ENCODE measurements at regions not wholly inside any gene's neighbourhood (a gene's known extent, or its start where the extent isn't known, plus 50 kb on each side); places are given as distances from the start of the nearest gene placed in this dataset.

DNA sequence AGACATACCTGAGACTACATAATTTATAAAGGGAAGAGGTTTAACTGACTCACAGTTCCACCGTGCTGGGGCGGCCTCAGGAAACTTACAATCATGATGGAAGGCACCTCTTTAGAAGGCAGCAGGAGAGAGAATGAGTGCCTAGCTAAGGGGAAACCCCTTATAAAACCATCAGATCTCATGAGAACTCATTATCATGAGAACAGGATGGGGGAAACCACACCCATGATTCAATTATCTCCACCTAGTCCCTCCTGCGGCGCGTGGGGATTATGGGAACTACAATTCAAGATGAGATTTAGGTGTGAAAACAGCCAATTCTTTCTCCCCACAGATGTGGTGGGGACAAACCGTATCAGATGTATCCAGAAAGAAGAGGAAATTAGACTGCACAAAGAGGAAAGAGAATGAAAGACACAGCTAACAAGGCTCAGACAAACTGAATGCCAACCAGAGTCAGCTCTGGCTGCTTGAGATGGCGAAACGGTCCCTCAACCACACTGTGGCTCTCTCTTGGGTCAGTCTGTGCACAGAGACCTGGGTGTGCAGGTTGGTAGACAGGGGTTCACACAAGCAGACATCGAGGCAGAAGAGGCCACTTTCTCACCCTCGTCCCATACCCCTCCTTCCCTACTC lies 375.6 kb downstream of the SFMBT2 start:
- H3K4me3 ChIP-seq (ENCODE audit: low read length) = no peak overlapping the region
- no peak overlapping the region for H3K9ac ChIP-seq (ENCODE audit: low read length)
- H3K27ac ChIP-seq (ENCODE audit: low read depth, low read length) = no peak overlapping the region
- no peaks in the 10 kb centered on the region for H3K36me3 ChIP-seq (ENCODE audit: control insufficient read depth, insufficient read depth, low read length)
- no peaks in the 10 kb centered on the region for H3K4me1 ChIP-seq (ENCODE audit: control insufficient read depth, insufficient read depth, low read length)
- H3K27me3 ChIP-seq (ENCODE audit: control insufficient read depth, insufficient read depth, low read length) = no peaks in the 10 kb centered on the region

- Histone ChIP-seq H3K9ac (ENCODE audit: low read length) (no peak overlapping the region), H3K4me1 (ENCODE audit: control insufficient read depth, insufficient read depth, low read length) (no peaks in the 10 kb centered on the region), H3K4me3 (ENCODE audit: low read length) (no peak overlapping the region), H3K36me3 (ENCODE audit: control insufficient read depth, insufficient read depth, low read length) (no peaks in the 10 kb centered on the region), H3K27ac (ENCODE audit: low read depth, low read length) (no peak overlapping the region), H3K27me3 (ENCODE audit: control insufficient read depth, insufficient read depth, low read length) (no peaks in the 10 kb centered on the region)
Measured at GRCh38 chr10:7033031-7033430, 377.8 kb downstream of the SFMBT2 start.

DNA sequence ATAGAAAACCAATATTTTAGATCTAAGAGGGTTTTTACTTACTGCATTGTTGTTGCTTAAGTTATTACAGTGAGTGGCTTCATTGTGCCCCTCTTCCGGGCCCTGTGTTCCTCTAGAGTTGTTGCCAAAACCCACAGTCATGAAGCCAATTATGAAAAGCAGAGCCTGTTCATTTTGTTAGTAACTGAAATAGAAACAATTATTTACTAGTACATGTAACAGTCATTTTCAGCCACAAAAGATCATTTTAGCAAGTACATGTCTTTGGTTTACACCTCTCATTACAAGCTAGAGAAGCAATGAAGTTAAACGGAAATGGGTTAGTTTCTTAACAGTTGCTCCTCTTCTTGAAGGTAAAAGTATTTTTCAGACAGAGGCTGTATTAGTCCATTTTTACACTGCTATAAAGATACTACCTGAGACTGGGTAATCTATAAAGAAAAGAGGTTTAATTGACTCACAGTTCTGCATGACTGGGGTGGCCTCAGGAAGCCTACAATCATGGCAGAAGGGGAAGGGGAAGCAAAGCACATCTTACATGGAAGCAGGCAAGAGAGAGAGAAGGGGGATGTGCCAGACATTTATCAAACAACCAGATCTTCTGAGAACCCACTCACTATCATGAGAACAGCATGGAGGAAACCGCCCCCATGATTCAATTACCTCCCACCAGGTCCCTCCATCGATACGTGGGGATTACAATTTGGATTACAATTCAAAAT lies 380.5 kb downstream of the SFMBT2 start:
- Histone ChIP-seq H3K36me3 (ENCODE audit: control insufficient read depth, insufficient read depth, low read length) (no peaks in the 10 kb centered on the region), H3K27ac (ENCODE audit: low read depth, low read length) (no peak overlapping the region), H3K4me1 (ENCODE audit: control insufficient read depth, insufficient read depth, low read length) (no peaks in the 10 kb centered on the region), H3K27me3 (ENCODE audit: control insufficient read depth, insufficient read depth, low read length) (no peaks in the 10 kb centered on the region), H3K9ac (ENCODE audit: low read length) (no peak overlapping the region), H3K4me3 (ENCODE audit: low read length) (no peak overlapping the region)

DNA sequence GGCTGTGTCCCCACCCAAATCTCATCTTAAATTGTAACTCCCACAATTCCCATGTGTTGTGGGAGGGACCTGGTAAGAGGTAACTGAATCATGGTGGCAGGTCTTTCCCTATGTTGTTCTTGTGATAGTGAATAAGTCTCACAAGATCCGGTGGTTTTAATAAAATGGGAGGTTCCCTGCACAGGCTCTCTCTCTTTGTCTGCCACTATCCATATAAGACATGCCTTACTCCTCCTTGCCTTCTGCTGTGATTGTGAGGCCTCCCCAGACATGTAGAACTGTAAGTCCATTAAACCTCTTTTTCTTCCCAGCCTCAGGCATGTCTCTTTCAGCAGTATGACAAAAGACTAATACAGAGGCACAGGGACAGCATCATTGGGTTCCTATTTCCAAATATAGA lies 381.2 kb downstream of the SFMBT2 start:
- no peak overlapping the region for H3K4me3 ChIP-seq (ENCODE audit: low read length)
- H3K27me3 ChIP-seq (ENCODE audit: control insufficient read depth, insufficient read depth, low read length) = no peaks in the 10 kb centered on the region
- H3K4me1 ChIP-seq (ENCODE audit: control insufficient read depth, insufficient read depth, low read length) = no peaks in the 10 kb centered on the region
- H3K27ac ChIP-seq (ENCODE audit: low read depth, low read length) = no peak overlapping the region
- no peak overlapping the region for H3K9ac ChIP-seq (ENCODE audit: low read length)
- H3K36me3 ChIP-seq (ENCODE audit: control insufficient read depth, insufficient read depth, low read length) = no peaks in the 10 kb centered on the region

GRCh38 chr10:7028809-7029166 lies 382.0 kb downstream of the SFMBT2 start:
- H3K9ac ChIP-seq (ENCODE audit: low read length) = no peak overlapping the region
- H3K4me1 ChIP-seq (ENCODE audit: control insufficient read depth, insufficient read depth, low read length) = no peaks in the 10 kb centered on the region
- H3K27ac ChIP-seq (ENCODE audit: low read depth, low read length) = no peak overlapping the region
- H3K36me3 ChIP-seq (ENCODE audit: control insufficient read depth, insufficient read depth, low read length) = no peaks in the 10 kb centered on the region
- no peak overlapping the region for H3K4me3 ChIP-seq (ENCODE audit: low read length)
- H3K27me3 ChIP-seq (ENCODE audit: control insufficient read depth, insufficient read depth, low read length) = no peaks in the 10 kb centered on the region

DNA sequence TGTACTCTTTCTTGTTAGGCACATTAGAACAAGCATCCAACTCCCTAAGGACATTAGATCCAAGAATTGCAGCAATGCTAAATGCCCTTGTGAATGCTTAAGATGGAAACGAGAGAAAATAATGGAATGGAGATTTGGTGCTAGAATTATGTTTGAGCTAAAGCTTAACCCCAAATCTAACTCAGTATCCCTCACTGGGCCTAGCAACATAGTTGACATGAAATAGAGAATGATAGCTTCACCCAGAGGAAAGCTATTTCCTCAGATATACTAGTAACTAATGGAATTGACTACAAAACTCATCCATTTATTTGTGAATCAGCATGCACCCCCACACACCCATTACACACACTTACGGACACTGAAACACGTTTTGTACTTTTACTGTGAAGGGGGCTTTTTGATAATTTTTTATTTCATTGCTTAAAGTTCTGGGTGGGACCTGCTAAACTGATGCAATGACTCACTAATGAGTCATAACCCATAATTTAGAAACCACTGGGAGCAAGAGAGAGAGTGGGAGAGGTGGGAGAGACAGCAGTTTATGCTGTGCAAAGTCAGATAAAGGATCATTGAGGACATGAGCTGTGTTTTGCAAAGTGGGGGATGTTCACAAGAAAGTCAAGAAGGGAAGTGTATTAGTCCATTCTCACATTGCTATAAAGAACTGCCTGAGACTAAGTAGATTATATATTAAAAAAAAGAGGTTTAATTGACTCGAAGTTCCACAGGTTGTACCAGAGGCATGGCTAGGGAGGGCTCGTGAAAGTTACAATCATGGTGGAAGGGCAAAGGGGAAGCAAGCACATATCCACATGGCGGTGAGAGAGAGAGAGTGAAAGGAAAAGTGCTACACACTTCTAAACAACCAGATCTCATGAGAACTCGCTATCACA lies 382.7 kb downstream of the SFMBT2 start:
- no peak overlapping the region for H3K9ac ChIP-seq (ENCODE audit: low read length)
- H3K4me3 ChIP-seq (ENCODE audit: low read length) = no peak overlapping the region
- H3K4me1 ChIP-seq (ENCODE audit: control insufficient read depth, insufficient read depth, low read length) = no peaks in the 10 kb centered on the region
- no peaks in the 10 kb centered on the region for H3K27me3 ChIP-seq (ENCODE audit: control insufficient read depth, insufficient read depth, low read length)
- no peak overlapping the region for H3K27ac ChIP-seq (ENCODE audit: low read depth, low read length)
- no peaks in the 10 kb centered on the region for H3K36me3 ChIP-seq (ENCODE audit: control insufficient read depth, insufficient read depth, low read length)

DNA sequence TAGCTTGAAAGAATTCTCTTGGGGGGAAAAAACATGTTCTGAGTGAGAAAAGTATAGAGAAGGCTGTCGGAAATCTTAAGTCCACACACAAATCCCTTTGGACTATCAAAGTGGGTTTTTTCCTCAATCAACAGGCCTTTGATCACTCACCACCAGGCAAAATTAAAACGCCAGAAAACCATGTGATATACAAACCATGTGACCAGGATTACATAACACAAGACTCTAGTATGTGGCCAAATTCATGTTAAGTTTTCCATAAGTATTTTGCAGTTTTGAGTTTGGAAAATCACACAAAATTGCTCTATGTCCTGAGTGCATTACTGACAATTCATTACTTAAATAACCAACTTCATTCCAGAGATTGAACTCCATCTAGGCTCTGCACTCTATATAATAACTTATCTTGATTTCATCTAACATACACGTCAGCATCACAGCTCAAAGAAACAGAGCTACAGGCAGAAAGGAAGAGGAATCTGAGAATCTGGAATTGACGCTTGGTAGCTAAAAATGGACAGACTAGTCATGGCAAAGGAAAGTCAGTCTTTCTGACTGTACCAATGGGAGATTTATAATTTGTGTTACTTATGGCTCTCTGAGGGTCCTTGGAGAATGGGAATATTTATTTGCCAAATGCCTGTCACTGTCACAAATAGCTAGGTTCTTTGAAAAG lies 383.5 kb downstream of the SFMBT2 start:
- H3K9ac ChIP-seq (ENCODE audit: low read length) = no peak overlapping the region
- no peaks in the 10 kb centered on the region for H3K27me3 ChIP-seq (ENCODE audit: control insufficient read depth, insufficient read depth, low read length)
- H3K27ac ChIP-seq (ENCODE audit: low read depth, low read length) = no peak overlapping the region
- no peaks in the 10 kb centered on the region for H3K4me1 ChIP-seq (ENCODE audit: control insufficient read depth, insufficient read depth, low read length)
- no peak overlapping the region for H3K4me3 ChIP-seq (ENCODE audit: low read length)
- H3K36me3 ChIP-seq (ENCODE audit: control insufficient read depth, insufficient read depth, low read length) = no peaks in the 10 kb centered on the region

GRCh38 chr10:7026818-7027217 lies 384.0 kb downstream of the SFMBT2 start:
- no peak overlapping the region for H3K9ac ChIP-seq (ENCODE audit: low read length)
- H3K4me1 ChIP-seq (ENCODE audit: control insufficient read depth, insufficient read depth, low read length) = no peaks in the 10 kb centered on the region
- no peak overlapping the region for H3K4me3 ChIP-seq (ENCODE audit: low read length)
- H3K27me3 ChIP-seq (ENCODE audit: control insufficient read depth, insufficient read depth, low read length) = no peaks in the 10 kb centered on the region
- H3K36me3 ChIP-seq (ENCODE audit: control insufficient read depth, insufficient read depth, low read length) = no peaks in the 10 kb centered on the region
- no peak overlapping the region for H3K27ac ChIP-seq (ENCODE audit: low read depth, low read length)

DNA sequence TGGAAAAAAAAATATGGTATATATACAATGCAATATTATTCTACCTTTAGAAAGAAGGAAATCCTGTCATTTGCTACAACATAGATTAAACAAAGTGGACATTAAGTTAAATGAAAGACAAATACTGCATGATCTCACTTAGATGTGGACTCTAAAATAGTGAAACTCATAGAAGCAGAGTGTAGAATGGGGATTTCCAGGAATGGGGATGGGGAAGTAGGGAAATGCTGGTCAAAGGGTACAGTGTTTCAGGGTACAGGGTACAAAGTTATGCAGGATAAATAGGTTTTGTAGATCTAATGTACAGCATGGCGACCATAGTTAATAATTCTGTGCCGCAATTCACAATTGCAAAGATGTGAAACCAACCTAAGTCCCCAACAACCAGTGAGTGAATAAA lies 385.5 kb downstream of the SFMBT2 start:
- Histone ChIP-seq H3K27me3 (ENCODE audit: control insufficient read depth, insufficient read depth, low read length) (no peaks in the 10 kb centered on the region), H3K4me3 (ENCODE audit: low read length) (no peak overlapping the region), H3K9ac (ENCODE audit: low read length) (no peak overlapping the region), H3K4me1 (ENCODE audit: control insufficient read depth, insufficient read depth, low read length) (no peaks in the 10 kb centered on the region), H3K27ac (ENCODE audit: low read depth, low read length) (no peak overlapping the region), H3K36me3 (ENCODE audit: control insufficient read depth, insufficient read depth, low read length) (no peaks in the 10 kb centered on the region)

DNA sequence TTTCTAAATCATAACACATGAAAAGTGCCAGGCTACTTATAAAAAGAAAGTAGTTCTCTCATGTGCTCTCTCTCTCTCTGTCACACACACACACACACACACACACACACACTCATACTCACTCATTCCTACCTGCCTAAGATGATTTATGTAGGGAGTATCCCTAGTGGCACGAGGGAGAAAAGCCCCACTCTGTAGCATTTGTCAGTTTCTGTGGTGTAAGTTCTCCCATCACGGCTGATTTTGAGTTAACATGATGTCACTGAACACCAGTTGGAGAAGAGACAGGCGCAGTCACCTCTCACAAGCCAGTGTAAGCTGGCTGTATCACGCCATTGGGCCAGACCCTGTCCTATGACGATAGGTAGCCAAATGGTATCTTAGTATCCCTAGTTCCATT lies 395.4 kb downstream of the SFMBT2 start:
- Histone ChIP-seq H3K27ac (ENCODE audit: low read depth, low read length) (no peak overlapping the region), H3K9ac (ENCODE audit: low read length) (no peak overlapping the region)

DNA sequence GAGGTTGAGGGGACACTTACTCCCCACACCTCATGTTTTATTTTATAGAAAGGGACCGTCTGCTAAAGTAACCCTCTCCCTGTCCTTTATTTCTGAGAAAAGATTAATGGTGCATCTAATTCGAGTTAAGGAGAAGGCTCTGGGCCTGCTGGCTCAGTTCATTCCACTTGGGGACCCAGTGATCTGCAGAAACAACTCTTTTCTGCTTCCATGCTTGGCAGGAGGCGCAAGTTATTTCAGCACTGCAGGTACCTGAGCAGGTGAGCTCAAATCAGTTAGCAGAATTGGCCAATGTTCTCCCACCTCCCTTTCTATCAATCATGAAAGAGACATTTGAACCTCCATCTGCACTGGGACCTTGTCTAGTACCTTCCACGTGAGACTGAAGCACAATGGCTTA lies 396.1 kb downstream of the SFMBT2 start:
- no peaks in the 10 kb centered on the region for H3K36me3 ChIP-seq (ENCODE audit: control insufficient read depth, insufficient read depth, low read length)
- H3K4me1 ChIP-seq (ENCODE audit: control insufficient read depth, insufficient read depth, low read length) = no peaks in the 10 kb centered on the region
- H3K27me3 ChIP-seq (ENCODE audit: control insufficient read depth, insufficient read depth, low read length) = no peaks in the 10 kb centered on the region
- no peak overlapping the region for H3K4me3 ChIP-seq (ENCODE audit: low read length)
- no peak overlapping the region for H3K9ac ChIP-seq (ENCODE audit: low read length)
- H3K27ac ChIP-seq (ENCODE audit: low read depth, low read length) = no peak overlapping the region

More for the DNA sequence above, 395.4 kb downstream of the SFMBT2 start:
- Histone ChIP-seq H3K27me3 (ENCODE audit: control insufficient read depth, insufficient read depth, low read length) (no peaks in the 10 kb centered on the region), H3K4me3 (ENCODE audit: low read length) (no peak overlapping the region), H3K36me3 (ENCODE audit: control insufficient read depth, insufficient read depth, low read length) (no peaks in the 10 kb centered on the region), H3K4me1 (ENCODE audit: control insufficient read depth, insufficient read depth, low read length) (no peaks in the 10 kb centered on the region)

DNA sequence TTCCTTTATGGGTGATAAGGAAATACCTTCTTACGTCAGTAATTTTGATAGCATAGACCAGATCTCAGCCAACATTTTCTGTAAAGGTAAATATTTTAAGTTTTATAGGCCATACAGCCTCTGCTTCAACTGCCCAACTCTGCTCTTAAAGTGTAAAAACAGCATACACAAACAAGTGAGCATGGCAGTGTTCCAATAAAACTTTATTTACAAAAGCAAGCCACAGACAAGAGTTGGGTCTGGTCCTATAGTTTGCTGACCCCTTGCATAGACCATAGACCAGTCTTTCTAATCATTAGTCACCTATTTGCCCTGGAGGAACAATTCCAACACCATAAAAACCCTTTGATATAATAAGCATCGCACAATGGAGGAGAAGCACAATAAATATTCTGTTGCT lies 398.8 kb downstream of the SFMBT2 start:
- Histone ChIP-seq H3K27ac (ENCODE audit: low read depth, low read length) (no peak overlapping the region), H3K9ac (ENCODE audit: low read length) (no peak overlapping the region), H3K4me1 (ENCODE audit: control insufficient read depth, insufficient read depth, low read length) (no peaks in the 10 kb centered on the region), H3K27me3 (ENCODE audit: control insufficient read depth, insufficient read depth, low read length) (no peaks in the 10 kb centered on the region), H3K4me3 (ENCODE audit: low read length) (no peak overlapping the region), H3K36me3 (ENCODE audit: control insufficient read depth, insufficient read depth, low read length) (no peaks in the 10 kb centered on the region)

Data from rectal smooth muscle tissue (tissue), 1 donor.